ENCODE measurements at regions not wholly inside any gene's neighbourhood (a gene's known extent, or its start where the extent isn't known, plus 50 kb on each side); places are given as distances from the start of the nearest gene placed in this dataset.

- TF ChIP-seq, protein P1, sequence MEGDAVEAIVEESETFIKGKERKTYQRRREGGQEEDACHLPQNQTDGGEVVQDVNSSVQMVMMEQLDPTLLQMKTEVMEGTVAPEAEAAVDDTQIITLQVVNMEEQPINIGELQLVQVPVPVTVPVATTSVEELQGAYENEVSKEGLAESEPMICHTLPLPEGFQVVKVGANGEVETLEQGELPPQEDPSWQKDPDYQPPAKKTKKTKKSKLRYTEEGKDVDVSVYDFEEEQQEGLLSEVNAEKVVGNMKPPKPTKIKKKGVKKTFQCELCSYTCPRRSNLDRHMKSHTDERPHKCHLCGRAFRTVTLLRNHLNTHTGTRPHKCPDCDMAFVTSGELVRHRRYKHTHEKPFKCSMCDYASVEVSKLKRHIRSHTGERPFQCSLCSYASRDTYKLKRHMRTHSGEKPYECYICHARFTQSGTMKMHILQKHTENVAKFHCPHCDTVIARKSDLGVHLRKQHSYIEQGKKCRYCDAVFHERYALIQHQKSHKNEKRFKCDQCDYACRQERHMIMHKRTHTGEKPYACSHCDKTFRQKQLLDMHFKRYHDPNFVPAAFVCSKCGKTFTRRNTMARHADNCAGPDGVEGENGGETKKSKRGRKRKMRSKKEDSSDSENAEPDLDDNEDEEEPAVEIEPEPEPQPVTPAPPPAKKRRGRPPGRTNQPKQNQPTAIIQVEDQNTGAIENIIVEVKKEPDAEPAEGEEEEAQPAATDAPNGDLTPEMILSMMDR (IDR thresholded peaks at IDR 0.05): no peak
- TF ChIP-seq POLR2A (IDR thresholded peaks at IDR 0.05): no peak
These were observed 151.3 kb upstream of the KCND3 start for GRCh38 chr1:112140743-112141142.
